ENCODE measurements at regions not wholly inside any gene's neighbourhood (a gene's known extent, or its start where the extent isn't known, plus 50 kb on each side); places are given as distances from the start of the nearest gene placed in this dataset.

- Histone ChIP-seq H3K9me3 (ENCODE audit: control insufficient read depth, insufficient read depth, low read length) (no peaks in the 10 kb centered on the region), H3K4me1 (ENCODE audit: control insufficient read depth, low read length) (no peaks in the 10 kb centered on the region), H3K27me3 (ENCODE audit: control insufficient read depth, low read length) (no peaks in the 10 kb centered on the region), H4K20me1 (ENCODE audit: control insufficient read depth, insufficient read depth, low read depth, low read length) (no peaks in the 10 kb centered on the region), H3K79me2 (ENCODE audit: control insufficient read depth, low read length) (no peaks in the 10 kb centered on the region), H3K4me2 (ENCODE audit: low read length) (no peak overlapping the region), H3K36me3 (ENCODE audit: control insufficient read depth, low read length) (no peaks in the 10 kb centered on the region), H3F3A (ENCODE audit: control insufficient read depth, insufficient read depth) (no peaks in the 10 kb centered on the region), H3K27ac (ENCODE audit: low read depth, low read length) (no peak overlapping the region), H3K9me2 (replicated peaks; ENCODE audit: control insufficient read depth, low read length) (no peaks in the 10 kb centered on the region), H3K4me3 (ENCODE audit: low read length) (no peak overlapping the region)
- TF ChIP-seq CTCF (IDR thresholded peaks at IDR 0.05; ENCODE audit: low read depth, low read length, poor library complexity, severe bottlenecking) (no peak), EZH2phosphoT487 (IDR thresholded peaks at IDR 0.05; ENCODE audit: borderline replicate concordance, low read length) (no peak)
These were observed 807.4 kb upstream of the CRIM1 start for GRCh38 chr2:35548171-35548570.

DNA sequence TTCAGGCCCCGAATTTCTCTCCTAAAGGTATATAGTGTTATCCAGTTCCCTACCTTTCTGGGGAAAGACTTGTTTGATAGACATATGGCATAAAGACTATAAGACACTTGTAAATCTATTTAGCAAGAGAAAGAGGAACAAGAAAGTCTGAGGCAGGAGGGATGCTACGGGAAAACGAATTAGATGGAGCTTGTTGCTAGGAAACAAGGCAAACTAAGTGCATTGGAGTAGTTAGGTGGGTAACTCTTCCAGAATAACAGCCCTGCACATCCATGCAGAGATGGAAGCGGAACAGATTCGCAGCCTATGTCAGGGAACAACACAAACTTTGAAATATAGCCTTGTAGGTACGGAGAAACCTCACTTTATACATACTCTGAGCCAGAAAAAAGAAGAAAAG lies 810.3 kb upstream of the CRIM1 start:
- Histone ChIP-seq H3F3A (ENCODE audit: control insufficient read depth, insufficient read depth) (no peaks in the 10 kb centered on the region), H3K9me3 (ENCODE audit: control insufficient read depth, insufficient read depth, low read length) (no peaks in the 10 kb centered on the region), H3K4me1 (ENCODE audit: control insufficient read depth, low read length) (no peaks in the 10 kb centered on the region), H3K9me2 (replicated peaks; ENCODE audit: control insufficient read depth, low read length) (no peaks in the 10 kb centered on the region), H3K27ac (ENCODE audit: low read depth, low read length) (no peak overlapping the region), H3K4me3 (ENCODE audit: low read length) (no peak overlapping the region), H3K27me3 (ENCODE audit: control insufficient read depth, low read length) (no peaks in the 10 kb centered on the region), H3K4me2 (ENCODE audit: low read length) (no peak overlapping the region), H3K79me2 (ENCODE audit: control insufficient read depth, low read length) (no peaks in the 10 kb centered on the region), H3K36me3 (ENCODE audit: control insufficient read depth, low read length) (no peaks in the 10 kb centered on the region), H4K20me1 (ENCODE audit: control insufficient read depth, insufficient read depth, low read depth, low read length) (no peaks in the 10 kb centered on the region)
- no peak for TF ChIP-seq EZH2phosphoT487 (IDR thresholded peaks at IDR 0.05; ENCODE audit: borderline replicate concordance, low read length)
- no peak for TF ChIP-seq CTCF (IDR thresholded peaks at IDR 0.05; ENCODE audit: low read depth, low read length, poor library complexity, severe bottlenecking)

GRCh38 chr2:35538796-35539195 lies 816.8 kb upstream of the CRIM1 start:
- no peaks in the 10 kb centered on the region for H3K36me3 ChIP-seq (ENCODE audit: control insufficient read depth, low read length)
- no peaks in the 10 kb centered on the region for H3K9me3 ChIP-seq (ENCODE audit: control insufficient read depth, insufficient read depth, low read length)
- H3K4me1 ChIP-seq (ENCODE audit: control insufficient read depth, low read length): no peaks in the 10 kb centered on the region
- no peaks in the 10 kb centered on the region for H3K79me2 ChIP-seq (ENCODE audit: control insufficient read depth, low read length)
- no peak overlapping the region for H3K27ac ChIP-seq (ENCODE audit: low read depth, low read length)
- no peak overlapping the region for H3K4me3 ChIP-seq (ENCODE audit: low read length)
- no peaks in the 10 kb centered on the region for H3F3A ChIP-seq (ENCODE audit: control insufficient read depth, insufficient read depth)
- no peaks in the 10 kb centered on the region for H3K27me3 ChIP-seq (ENCODE audit: control insufficient read depth, low read length)
- H3K9me2 ChIP-seq (replicated peaks; ENCODE audit: control insufficient read depth, low read length): no peaks in the 10 kb centered on the region
- TF ChIP-seq CTCF (IDR thresholded peaks at IDR 0.05; ENCODE audit: low read depth, low read length, poor library complexity, severe bottlenecking) (no peak), EZH2phosphoT487 (IDR thresholded peaks at IDR 0.05; ENCODE audit: borderline replicate concordance, low read length) (no peak)
- no peak overlapping the region for H3K4me2 ChIP-seq (ENCODE audit: low read length)
- H4K20me1 ChIP-seq (ENCODE audit: control insufficient read depth, insufficient read depth, low read depth, low read length): no peaks in the 10 kb centered on the region
